Type B pancreatic cell (in vitro differentiated cells): ENCODE measurements at regions not wholly inside any gene's neighbourhood (a gene's known extent, or its start where the extent isn't known, plus 50 kb on each side); places are given as distances from the start of the nearest gene placed in this dataset.

Experiments used
- DNase-seq: peaks from one replicate; pipeline ENCODE4 v3.0.0; 2021; ENCODE audit warnings: mixed read lengths; ENCODE audit not compliant: unreplicated experiment; ENCODE audit errors: extremely low spot score
- H3K27ac Mint-ChIP-seq: 2 replicates; pipeline ENCODE4 v1.8.0; 2021; ENCODE audit warnings: mild to moderate bottlenecking, mixed read lengths
- H3K27me3 Mint-ChIP-seq: 2 replicates; pipeline ENCODE4 v1.8.0; 2021; ENCODE audit warnings: mixed read lengths
- H3K36me3 Mint-ChIP-seq: 2 replicates; pipeline ENCODE4 v1.8.0; 2021; ENCODE audit warnings: mixed read lengths
- H3K4me1 Mint-ChIP-seq: one replicate; pipeline ENCODE4 v1.8.0; 2021; ENCODE audit warnings: mixed read lengths; ENCODE audit not compliant: unreplicated experiment
- H3K4me3 Mint-ChIP-seq: 2 replicates; pipeline ENCODE4 v1.8.0; 2021; ENCODE audit warnings: mild to moderate bottlenecking, mixed read lengths
- H3K9me3 Mint-ChIP-seq: 2 replicates; pipeline ENCODE4 v1.8.0; 2021; ENCODE audit warnings: mixed read lengths
- CTCF ChIP-seq: fragments of 200-600 bp; sonication (generic); conservative IDR thresholded peaks from 2 replicates; pipeline ENCODE4 v1.5.0; 2021; ENCODE audit warnings: antibody characterized with exemption, mild to moderate bottlenecking

- Mint-ChIP-seq H3K4me1 (peaks cover 5% of the 10 kb centered on the region), H3K27me3 (peaks cover 10% of the 10 kb centered on the region), H3K27ac (no peak overlapping the region), H3K9me3 (no peaks in the 10 kb centered on the region), H3K36me3 (no peaks in the 10 kb centered on the region), H3K4me3 (no peak overlapping the region)
- no peak for TF ChIP-seq CTCF
- DNase-seq: no peak
Observed at GRCh38 chr2:134081238-134081938, 172.5 kb upstream of the MGAT5 start.

DNA sequence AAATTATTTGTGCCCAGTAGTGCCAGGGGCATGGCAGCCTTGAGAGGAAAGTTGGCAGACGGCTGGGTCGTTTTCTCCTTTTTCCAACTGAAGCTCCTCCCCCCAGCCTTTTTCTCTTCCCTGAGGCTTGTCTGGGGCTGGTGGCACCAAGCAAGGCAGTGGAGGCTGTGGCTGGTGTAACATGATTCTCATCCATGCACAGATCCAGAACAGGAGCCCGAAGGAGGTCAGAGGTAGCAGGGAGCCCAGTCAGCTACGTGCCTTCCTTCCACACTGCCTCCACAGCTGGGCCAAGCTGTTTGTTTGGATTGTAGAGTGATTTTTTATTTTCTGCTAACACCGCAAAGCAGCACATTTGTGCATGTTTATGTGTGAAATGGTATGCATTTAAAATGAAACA, 170.3 kb upstream of the MGAT5 start:
- TF ChIP-seq CTCF: no peak
- H3K36me3 Mint-ChIP-seq: no peaks in the 10 kb centered on the region
- H3K4me1 Mint-ChIP-seq: peaks cover 18% of the 10 kb centered on the region
- H3K4me3 Mint-ChIP-seq: no peak overlapping the region
- peaks cover under 1% of the 10 kb centered on the region for H3K9me3 Mint-ChIP-seq
- H3K27me3 Mint-ChIP-seq: peaks cover 7% of the 10 kb centered on the region
- no peak for DNase-seq
- H3K27ac Mint-ChIP-seq: no peak overlapping the region

- H3K27me3 Mint-ChIP-seq: no peaks in the 10 kb centered on the region
- no peaks in the 10 kb centered on the region for H3K36me3 Mint-ChIP-seq
- H3K27ac Mint-ChIP-seq: peak overlapping the region; percentile 11
- peaks cover 10% of the 10 kb centered on the region for H3K9me3 Mint-ChIP-seq
- TF ChIP-seq CTCF: no peak
- no peak for DNase-seq
- peaks cover 13% of the 10 kb centered on the region for H3K4me1 Mint-ChIP-seq
- no peak overlapping the region for H3K4me3 Mint-ChIP-seq
Observed at GRCh38 chr2:134086594-134087219, 167.2 kb upstream of the MGAT5 start.

DNA sequence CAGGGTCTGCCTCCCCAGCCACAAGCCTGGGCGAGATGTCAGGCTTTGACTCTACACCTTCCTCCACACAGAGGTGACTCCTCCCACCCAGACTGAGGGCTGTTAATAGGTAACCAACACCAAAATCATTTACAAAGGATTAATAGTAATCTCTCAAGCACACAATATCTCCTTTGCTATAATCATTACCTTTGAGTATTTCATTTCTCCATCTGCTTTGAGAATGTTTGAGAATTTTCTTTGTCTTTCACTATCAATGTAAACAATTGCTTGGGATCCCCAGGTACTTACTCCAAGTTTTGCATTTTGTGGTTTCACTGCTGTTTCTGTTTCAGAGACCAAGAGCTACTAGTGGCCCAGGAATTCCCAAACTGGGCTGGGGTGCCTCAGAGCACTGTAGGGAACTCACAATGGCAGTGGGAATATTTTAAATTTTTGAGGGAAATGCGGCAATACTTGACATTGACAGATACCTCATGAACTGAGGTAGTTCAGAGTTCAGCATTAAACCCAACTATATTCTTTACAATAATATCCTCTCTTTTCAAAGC, 166.4 kb upstream of the MGAT5 start:
- H3K36me3 Mint-ChIP-seq: no peaks in the 10 kb centered on the region
- no peak overlapping the region for H3K4me3 Mint-ChIP-seq
- H3K27ac Mint-ChIP-seq: peak overlapping the region; percentile 11
- DNase-seq: no peak
- no peak for TF ChIP-seq CTCF
- H3K27me3 Mint-ChIP-seq: no peaks in the 10 kb centered on the region
- H3K9me3 Mint-ChIP-seq: peaks cover 10% of the 10 kb centered on the region
- peaks cover 13% of the 10 kb centered on the region for H3K4me1 Mint-ChIP-seq

DNA sequence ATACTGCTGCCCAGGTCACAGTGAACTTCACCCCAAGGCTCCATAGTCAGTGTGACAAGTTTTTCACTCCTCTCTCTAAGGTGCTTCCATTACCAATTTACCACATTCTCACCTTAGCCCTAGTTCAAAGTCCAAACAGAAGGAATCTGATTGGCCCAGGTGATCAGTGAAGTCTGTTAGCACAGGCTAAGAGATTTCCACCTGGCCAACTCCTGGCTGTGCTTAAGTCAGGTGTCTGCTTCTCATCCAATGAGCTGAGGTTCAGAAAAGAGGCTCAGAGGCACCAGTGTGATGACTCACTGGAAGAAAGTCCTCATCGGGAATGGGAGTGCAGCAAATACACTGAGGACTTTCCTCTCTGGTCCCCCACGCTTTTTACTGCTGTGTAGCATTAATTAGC, 164.4 kb upstream of the MGAT5 start:
- no peak for DNase-seq
- Mint-ChIP-seq H3K27ac (no peak overlapping the region), H3K36me3 (no peaks in the 10 kb centered on the region), H3K27me3 (no peaks in the 10 kb centered on the region), H3K4me3 (no peak overlapping the region), H3K9me3 (peaks cover 10% of the 10 kb centered on the region), H3K4me1 (peaks cover 13% of the 10 kb centered on the region)
- TF ChIP-seq CTCF: no peak
